ENCODE measurements at regions not wholly inside any gene's neighbourhood (a gene's known extent, or its start where the extent isn't known, plus 50 kb on each side); places are given as distances from the start of the nearest gene placed in this dataset.

- Histone ChIP-seq H3K4me2 (ENCODE audit: low read length) (no peak overlapping the region), H3K27ac (ENCODE audit: low read length) (no peak overlapping the region), H3K9ac (ENCODE audit: low read length) (no peak overlapping the region), H4K20me1 (ENCODE audit: low read length) (no peaks in the 10 kb centered on the region), H3K27me3 (ENCODE audit: low read length) (no peaks in the 10 kb centered on the region), H3K9me2 (replicated peaks; ENCODE audit: low read length) (no peaks in the 10 kb centered on the region), H3K9me3 (ENCODE audit: low read length) (no peaks in the 10 kb centered on the region), H3F3A (ENCODE audit: low read length, unreplicated experiment) (no peaks in the 10 kb centered on the region), H2AFZ (ENCODE audit: low read length) (no peak overlapping the region), H3K4me3 (ENCODE audit: low read length) (no peak overlapping the region), H3K79me2 (ENCODE audit: low read length) (no peaks in the 10 kb centered on the region), H3K36me3 (ENCODE audit: low read depth, low read length) (no peaks in the 10 kb centered on the region), H3K4me1 (ENCODE audit: insufficient read depth, low read length) (no peaks in the 10 kb centered on the region)
- ChIA-PET CTCF (no interaction called here), POLR2A (ENCODE audit: unreplicated experiment) (no interaction called here)
- intact Hi-C loops (cut with micrococcal nuclease) = no loop called here
- BruUV-seq (replicated peaks) = no TSS peak
- no peak for TF ChIP-seq EZH2 (IDR thresholded peaks at IDR 0.05; ENCODE audit: low read length, unreplicated experiment)
- TF ChIP-seq, protein P1, sequence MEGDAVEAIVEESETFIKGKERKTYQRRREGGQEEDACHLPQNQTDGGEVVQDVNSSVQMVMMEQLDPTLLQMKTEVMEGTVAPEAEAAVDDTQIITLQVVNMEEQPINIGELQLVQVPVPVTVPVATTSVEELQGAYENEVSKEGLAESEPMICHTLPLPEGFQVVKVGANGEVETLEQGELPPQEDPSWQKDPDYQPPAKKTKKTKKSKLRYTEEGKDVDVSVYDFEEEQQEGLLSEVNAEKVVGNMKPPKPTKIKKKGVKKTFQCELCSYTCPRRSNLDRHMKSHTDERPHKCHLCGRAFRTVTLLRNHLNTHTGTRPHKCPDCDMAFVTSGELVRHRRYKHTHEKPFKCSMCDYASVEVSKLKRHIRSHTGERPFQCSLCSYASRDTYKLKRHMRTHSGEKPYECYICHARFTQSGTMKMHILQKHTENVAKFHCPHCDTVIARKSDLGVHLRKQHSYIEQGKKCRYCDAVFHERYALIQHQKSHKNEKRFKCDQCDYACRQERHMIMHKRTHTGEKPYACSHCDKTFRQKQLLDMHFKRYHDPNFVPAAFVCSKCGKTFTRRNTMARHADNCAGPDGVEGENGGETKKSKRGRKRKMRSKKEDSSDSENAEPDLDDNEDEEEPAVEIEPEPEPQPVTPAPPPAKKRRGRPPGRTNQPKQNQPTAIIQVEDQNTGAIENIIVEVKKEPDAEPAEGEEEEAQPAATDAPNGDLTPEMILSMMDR (conservative IDR thresholded peaks at IDR 0.05; ENCODE audit: low read depth, low read length) = no peak
- TF ChIP-seq EZH2phosphoT487 (IDR thresholded peaks at IDR 0.05; ENCODE audit: borderline replicate concordance, low read length) = no peak
- ATAC-seq (no peak), DNase-seq (no peak)
Observed at GRCh38 chr2:48197618-48198017, 116.9 kb upstream of the FOXN2 start.

DNA sequence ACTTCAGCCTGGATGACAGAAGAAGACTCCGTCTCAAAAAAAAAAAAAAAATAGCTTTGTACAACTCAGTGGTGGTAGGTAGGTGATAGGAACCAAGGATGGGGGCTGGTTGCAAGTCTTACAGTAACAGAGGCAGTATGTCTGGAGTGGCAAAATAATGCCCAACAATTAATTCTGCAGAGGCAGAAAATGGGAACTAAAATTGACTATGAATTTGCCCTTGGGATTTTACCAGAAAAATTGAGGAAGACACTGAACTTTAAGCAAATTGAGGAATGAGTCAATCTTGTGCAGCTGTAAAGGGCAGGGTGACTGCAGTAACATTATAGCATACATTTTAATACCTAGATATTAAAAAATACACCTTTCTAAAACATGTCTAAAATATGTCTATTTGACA is 116.1 kb upstream of the FOXN2 start:
- H3K27me3 ChIP-seq (ENCODE audit: low read length) = no peaks in the 10 kb centered on the region
- no peaks in the 10 kb centered on the region for H3K79me2 ChIP-seq (ENCODE audit: low read length)
- intact Hi-C loops (cut with micrococcal nuclease) = no loop called here
- H3K4me3 ChIP-seq (ENCODE audit: low read length) = no peak overlapping the region
- no peaks in the 10 kb centered on the region for H3K9me2 ChIP-seq (replicated peaks; ENCODE audit: low read length)
- ChIA-PET POLR2A (ENCODE audit: unreplicated experiment) (no interaction called here), CTCF (no interaction called here)
- H4K20me1 ChIP-seq (ENCODE audit: low read length) = no peaks in the 10 kb centered on the region
- H3F3A ChIP-seq (ENCODE audit: low read length, unreplicated experiment) = no peaks in the 10 kb centered on the region
- TF ChIP-seq EZH2phosphoT487 (IDR thresholded peaks at IDR 0.05; ENCODE audit: borderline replicate concordance, low read length) = no peak
- no peak for TF ChIP-seq EZH2 (IDR thresholded peaks at IDR 0.05; ENCODE audit: low read length, unreplicated experiment)
- TF ChIP-seq, protein P1 (conservative IDR thresholded peaks at IDR 0.05; ENCODE audit: low read depth, low read length) = no peak
- H3K9me3 ChIP-seq (ENCODE audit: low read length) = no peaks in the 10 kb centered on the region
- no peak overlapping the region for H2AFZ ChIP-seq (ENCODE audit: low read length)
- DNase-seq (no peak), ATAC-seq (no peak)
- H3K27ac ChIP-seq (ENCODE audit: low read length) = no peak overlapping the region
- BruUV-seq (replicated peaks) = no TSS peak
- no peaks in the 10 kb centered on the region for H3K4me1 ChIP-seq (ENCODE audit: insufficient read depth, low read length)
- H3K4me2 ChIP-seq (ENCODE audit: low read length) = no peak overlapping the region
- H3K36me3 ChIP-seq (ENCODE audit: low read depth, low read length) = no peaks in the 10 kb centered on the region
- H3K9ac ChIP-seq (ENCODE audit: low read length) = no peak overlapping the region

DNA sequence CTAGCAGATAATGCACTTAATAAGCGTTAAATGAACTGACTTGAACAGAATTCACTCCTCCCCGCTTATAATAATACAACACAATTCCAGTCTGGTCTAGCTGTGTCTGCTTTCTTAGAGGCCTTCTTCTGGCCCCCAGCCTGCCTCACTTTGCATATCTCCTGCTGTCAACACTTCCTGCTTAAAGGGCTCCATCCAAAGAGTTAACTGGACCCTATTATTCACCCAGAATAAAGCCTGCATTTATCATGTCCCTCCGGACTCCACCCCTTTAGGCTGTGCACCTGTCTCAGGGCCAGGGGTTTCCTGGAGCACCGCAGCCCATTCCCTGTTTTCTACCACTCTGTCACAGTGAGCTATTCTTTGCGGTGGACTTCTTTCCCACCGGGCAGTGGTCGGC is 115.4 kb upstream of the FOXN2 start:
- TF ChIP-seq EZH2 (IDR thresholded peaks at IDR 0.05; ENCODE audit: low read length, unreplicated experiment) = no peak
- no peak for TF ChIP-seq EZH2phosphoT487 (IDR thresholded peaks at IDR 0.05; ENCODE audit: borderline replicate concordance, low read length)
- TF ChIP-seq, protein P1 (conservative IDR thresholded peaks at IDR 0.05; ENCODE audit: low read depth, low read length) = no peak
- H3K4me3 ChIP-seq (ENCODE audit: low read length) = no peak overlapping the region
- H3K36me3 ChIP-seq (ENCODE audit: low read depth, low read length) = no peaks in the 10 kb centered on the region
- no peaks in the 10 kb centered on the region for H3K9me3 ChIP-seq (ENCODE audit: low read length)
- no peaks in the 10 kb centered on the region for H3K4me1 ChIP-seq (ENCODE audit: insufficient read depth, low read length)
- no peaks in the 10 kb centered on the region for H3K9me2 ChIP-seq (replicated peaks; ENCODE audit: low read length)
- no peak for DNase-seq
- no peak overlapping the region for H3K4me2 ChIP-seq (ENCODE audit: low read length)
- POLR2A ChIA-PET (ENCODE audit: unreplicated experiment) = no interaction called here
- H3K79me2 ChIP-seq (ENCODE audit: low read length) = no peaks in the 10 kb centered on the region
- no peak overlapping the region for H3K9ac ChIP-seq (ENCODE audit: low read length)
- CTCF ChIA-PET = no interaction called here
- H3K27ac ChIP-seq (ENCODE audit: low read length) = no peak overlapping the region
- no peak for ATAC-seq
- intact Hi-C loops (cut with micrococcal nuclease) = no loop called here
- no peaks in the 10 kb centered on the region for H3K27me3 ChIP-seq (ENCODE audit: low read length)
- no TSS peak for BruUV-seq (replicated peaks)
- no peak overlapping the region for H2AFZ ChIP-seq (ENCODE audit: low read length)
- H3F3A ChIP-seq (ENCODE audit: low read length, unreplicated experiment) = no peaks in the 10 kb centered on the region
- H4K20me1 ChIP-seq (ENCODE audit: low read length) = no peaks in the 10 kb centered on the region

All from PC-3 (cell line).